NCI-H1694 (cell line): ENCODE measurements at regions not wholly inside any gene's neighbourhood (a gene's known extent, or its start where the extent isn't known, plus 50 kb on each side); places are given as distances from the start of the nearest gene placed in this dataset.

Experiments
- DNase-seq: peaks from one replicate; lab custom pipeline; 2025; lab: John Stamatoyannopoulos, UW

GRCh38 chr9:16951502-16951901 is 81.0 kb upstream of the BNC2 start:
- DNase-seq = no peak

- no peak for DNase-seq
Measured at GRCh38 chr9:16950051-16950450, 79.6 kb upstream of the BNC2 start.

GRCh38 chr9:16930578-16930977 is 60.1 kb upstream of the BNC2 start:
- no peak for DNase-seq

- no peak for DNase-seq
Measured at GRCh38 chr9:16928179-16928945, 57.9 kb upstream of the BNC2 start.

- no peak for DNase-seq
Measured at GRCh38 chr9:16925426-16925825, 55.0 kb upstream of the BNC2 start.

- DNase-seq = no peak
Measured at GRCh38 chr9:16924311-16924915, 53.9 kb upstream of the BNC2 start.

- no peak for DNase-seq
Measured at GRCh38 chr9:16921855-16922254, 51.4 kb upstream of the BNC2 start.
